NCI-H446 (cell line): ENCODE measurements at regions not wholly inside any gene's neighbourhood (a gene's known extent, or its start where the extent isn't known, plus 50 kb on each side); places are given as distances from the start of the nearest gene placed in this dataset.

Experiments used
- DNase-seq, 2 experiments: peaks; one replicate each; lab custom pipeline; 2025; lab: John Stamatoyannopoulos, UW

DNA sequence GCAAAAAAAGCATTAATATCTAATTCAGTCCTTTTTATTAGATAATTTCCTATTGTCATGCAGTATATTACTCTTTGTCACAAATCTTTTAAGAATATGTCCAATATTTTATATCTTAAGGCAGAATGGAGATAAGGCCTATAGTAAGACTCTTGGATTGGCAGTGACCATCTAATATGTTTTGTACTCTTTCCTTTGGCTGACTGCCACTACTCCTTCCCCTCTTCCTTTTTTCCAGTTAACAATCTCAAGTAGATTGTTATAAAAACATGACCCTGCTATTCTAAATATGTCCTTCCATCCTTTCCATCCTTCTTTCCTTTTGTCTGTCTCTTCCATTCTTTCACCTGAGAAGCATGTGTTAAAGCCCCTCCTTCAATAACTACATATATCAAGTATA, 92.8 kb upstream of the TMEM168 start:
- DNase-seq = no peak

DNA sequence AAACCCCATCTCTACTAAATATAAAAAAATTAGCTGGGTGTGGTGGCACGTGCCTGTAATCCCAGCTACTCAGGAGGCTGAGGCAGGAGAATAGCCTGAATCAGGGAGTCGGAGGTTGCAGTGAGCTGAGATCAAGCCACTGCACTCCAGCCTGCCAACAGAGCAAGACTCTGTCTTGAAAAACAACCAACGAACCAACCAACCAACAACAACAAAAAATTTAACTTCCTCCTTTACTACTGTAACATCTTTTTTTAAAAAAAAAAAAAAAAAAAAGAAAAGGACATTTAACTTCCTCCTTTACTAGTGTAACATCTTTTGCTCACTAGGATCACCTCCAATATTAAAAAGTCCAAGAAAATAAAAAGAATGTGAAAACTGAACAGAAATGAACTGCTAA, 92.3 kb upstream of the TMEM168 start:
- DNase-seq = no peak

DNA sequence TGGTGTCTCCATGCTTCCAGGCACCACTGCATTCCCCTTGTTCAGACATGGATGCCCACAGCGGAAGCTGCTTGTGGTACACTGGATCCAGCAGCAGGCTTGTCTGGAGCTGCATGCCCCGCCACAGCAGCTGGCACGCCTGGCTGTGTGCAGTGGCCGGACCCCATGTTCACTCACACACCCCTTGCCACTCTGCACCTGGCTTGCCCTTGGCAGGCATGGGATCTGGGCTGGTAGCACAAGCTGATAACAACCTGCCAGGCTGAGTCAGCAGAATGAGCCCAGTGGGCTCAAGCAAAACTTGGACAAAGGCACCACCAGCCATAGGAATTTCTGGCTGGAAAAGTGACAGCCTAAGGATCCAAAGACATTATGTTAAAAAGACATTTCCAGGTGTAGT, 91.8 kb upstream of the TMEM168 start:
- DNase-seq = no peak

DNA sequence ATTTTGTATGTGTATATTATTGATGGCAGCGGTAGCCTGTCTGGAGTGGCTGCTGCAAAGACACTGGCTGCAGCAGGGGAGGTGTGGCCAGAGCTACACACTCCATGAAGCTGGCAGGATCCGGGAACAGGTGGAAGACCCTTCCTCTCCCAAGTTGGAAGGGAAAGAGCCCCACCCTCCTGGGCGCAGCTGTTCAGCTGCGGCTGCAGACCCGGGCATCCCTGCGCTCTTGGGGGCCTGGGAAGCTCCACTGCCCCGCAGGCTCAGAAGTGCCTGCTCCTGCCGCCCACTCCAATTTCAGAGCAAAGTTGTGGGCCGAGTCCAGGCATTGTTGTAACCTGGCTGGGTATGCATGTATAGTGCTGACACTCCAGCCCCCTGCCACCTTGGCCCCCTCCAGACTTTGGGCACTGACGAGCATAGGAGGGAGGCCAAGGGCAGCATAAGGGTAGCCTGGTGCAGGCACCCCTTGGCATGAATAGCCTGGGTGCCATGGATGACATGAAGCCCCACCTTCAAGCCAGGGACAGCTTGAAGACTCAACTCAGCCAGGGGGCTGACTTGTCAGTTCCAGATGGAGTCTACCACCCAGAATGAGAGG, 90.7 kb upstream of the TMEM168 start:
- DNase-seq = no peak

DNA sequence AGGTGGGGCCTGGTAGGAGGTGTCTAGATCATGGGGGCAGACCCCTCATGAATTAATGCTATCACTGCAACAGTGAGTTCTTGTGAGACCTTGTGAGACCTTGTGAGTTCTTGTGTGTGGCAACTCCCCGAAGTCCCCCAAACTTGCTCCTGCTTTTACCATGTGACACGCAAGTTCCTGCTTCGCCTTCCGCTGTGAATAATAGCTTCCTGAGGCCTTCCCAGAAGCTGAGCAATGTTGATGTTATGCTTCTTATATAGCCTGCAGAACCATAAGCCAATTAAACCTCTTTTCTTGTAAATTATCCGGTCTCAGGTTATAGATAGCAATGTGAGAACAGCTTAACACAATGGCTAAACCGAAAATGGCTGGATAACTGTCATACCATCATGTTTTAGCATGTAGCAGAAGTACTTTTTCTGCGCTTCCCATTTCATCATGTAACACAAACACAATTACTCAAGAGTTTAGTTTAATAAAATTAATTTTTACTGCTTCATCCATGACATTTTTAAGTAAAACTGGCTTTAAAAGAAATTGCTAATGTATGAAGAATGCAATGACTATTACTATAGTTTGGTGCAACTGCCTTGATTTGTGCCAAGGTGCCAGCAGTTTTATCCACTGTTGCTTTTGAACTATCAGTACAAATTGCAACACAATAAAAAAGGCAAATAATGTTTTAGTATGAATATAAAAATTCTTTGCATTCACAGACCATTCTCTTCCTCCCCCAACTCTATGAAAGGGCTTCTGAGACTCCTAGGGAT, 87.7 kb upstream of the TMEM168 start:
- DNase-seq = no peak

DNA sequence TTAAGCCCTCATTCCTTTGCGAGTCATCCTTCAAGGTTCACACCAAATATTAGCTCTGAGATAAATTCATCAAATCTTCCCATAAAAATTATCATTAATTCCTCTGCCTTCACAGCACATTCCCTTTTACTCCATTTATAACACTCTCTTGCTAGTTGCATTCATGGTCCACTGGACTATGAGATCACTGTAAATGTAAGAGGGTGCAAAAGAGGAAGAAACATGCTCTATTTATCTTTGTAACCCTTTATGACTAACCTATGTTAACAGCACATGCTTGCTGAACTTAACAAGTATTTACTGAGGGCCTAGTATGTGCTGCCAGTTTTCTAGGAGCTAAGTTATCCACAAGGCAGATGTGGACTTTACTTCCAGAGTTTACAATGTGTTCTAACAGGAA, 86.7 kb upstream of the TMEM168 start:
- DNase-seq = no peak

DNA sequence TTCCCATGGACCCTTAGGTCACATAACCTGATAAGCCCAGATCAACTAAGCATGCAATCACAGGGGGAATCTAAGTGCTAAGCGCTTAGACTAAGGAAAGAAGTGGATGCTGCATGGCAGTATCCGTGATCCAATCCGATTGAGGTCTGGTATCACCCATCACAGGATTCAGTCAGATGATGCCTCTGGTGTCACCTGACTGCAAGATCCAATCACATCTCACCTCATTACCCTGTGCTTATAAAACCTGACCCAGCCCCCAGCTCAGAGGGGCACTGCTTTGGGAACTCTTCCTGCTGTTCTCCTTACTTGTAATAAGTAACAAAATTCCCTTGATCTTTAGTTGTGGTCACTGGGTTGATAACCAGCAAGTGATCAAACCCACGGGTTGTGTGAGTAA, 84.7 kb upstream of the TMEM168 start:
- DNase-seq = no peak

DNA sequence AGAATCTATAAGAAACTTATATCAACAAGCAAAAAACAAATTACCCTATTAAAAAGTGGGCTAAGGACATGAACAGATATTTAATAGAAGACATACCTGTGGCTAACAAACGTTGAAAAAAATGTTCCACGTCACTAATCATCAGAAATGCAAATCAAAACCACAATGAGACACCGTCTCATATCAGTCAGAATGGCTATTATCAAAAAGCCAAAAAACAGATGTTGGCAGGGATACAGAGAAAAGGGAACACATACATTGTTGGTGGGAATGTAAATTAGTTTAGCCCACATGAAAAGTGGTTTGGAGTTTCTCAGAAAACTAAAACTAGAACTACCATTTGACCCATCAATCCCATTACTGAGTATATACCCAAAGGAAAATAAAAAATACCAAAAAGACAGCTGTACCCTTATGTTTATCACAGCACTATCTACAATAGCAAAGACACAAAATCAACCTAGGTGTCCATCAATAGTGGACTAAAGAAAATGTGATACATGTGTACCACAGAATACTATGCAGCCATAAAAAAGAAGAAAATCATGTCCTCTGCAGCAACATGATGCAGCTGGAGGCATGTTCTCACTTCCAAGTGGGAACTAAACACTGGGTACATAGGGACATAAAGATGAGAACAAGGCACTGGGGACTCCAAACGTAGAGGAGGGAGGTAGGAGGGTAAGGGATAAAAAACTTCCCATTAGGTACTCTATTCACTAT, 83.8 kb upstream of the TMEM168 start:
- no peak for DNase-seq

DNA sequence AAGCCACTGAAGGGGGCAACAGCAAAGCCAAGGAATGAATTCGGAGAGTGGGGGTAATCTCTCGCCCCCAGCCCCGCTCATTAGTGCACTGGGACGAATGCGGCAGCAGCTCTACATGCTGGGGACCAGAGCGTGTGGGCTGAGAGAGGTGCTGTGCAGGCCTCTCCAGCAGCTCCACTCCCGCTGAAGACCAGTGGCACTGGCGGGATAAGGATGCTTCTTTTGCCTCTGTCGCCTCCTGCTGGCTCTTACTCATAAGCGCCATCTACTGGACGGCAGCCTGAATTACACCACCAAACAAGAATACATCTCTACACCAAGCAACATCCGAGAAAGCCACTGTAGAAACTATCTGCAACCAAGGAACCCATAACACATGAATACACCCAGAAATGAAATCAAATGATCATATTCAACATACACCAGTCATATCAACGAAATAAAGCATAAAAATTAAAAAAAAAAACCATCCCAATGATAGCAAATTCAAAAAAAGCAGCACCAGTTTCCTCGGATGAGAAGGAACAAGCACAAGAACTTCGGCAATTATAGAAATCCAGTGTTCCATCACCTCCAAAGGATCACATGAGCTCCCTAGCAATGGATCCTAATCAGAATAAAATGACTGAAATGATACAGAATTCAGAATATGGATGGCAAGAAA, 79.0 kb upstream of the TMEM168 start:
- DNase-seq = peak in 1 of 2 experiments; percentile 1

DNA sequence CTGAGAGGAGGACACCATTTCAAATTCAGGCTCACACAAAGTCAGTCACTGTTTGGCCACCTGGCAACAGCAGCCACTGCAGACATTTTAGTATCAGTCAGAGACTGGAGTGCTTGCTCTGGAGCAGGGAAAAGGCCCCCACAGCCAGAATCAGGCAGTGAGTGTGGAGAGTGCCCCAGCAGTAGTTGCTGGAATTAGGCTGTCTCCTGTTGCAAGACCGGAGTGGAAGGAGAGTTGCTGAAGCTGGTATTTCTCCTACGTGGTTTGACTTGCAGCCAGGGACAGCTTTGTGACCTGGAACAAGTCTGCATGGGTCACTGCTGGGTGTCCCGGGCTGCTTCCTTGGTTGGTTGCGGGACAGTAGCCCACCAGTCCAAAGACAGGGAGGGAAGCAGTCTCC, 78.4 kb upstream of the TMEM168 start:
- no peak for DNase-seq

DNA sequence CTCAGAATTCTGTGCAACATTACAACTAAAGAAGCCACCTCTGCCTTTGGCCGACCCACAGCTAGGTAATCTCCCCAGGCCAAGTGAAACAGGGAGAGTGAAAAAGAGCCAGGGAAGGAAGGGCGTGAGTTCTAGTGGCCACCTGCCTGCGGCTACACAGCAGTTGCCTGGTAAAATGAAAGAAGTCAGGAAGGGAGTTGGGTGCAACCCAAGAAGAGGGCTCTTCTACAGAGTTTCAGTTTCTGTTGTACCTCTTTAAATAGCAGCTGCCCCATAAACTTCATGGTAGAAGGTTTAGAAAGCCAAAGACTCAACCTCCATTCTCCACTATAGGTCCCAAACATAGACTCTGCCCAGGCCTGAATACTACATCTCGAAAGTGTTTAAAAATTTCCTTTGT, 76.2 kb upstream of the TMEM168 start:
- no peak for DNase-seq

DNA sequence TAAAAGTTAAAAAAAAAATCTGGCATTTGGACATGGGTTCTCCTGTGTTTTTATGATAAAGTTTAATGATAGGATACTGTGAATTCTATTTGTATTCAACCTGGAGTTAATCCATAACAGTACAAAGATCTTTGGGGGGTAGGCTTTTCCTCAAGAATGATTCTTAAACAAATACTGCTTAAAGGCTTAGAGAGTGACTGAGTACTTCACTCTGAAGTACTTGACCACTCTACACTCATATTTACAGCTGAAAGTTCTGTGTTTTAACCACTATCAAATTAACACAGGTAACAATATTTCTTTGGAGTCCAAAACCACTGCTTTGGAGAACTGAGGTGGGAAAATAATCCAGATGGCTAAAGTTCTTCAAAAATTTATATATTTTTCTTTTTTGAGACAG, 74.2 kb upstream of the TMEM168 start:
- no peak for DNase-seq

DNA sequence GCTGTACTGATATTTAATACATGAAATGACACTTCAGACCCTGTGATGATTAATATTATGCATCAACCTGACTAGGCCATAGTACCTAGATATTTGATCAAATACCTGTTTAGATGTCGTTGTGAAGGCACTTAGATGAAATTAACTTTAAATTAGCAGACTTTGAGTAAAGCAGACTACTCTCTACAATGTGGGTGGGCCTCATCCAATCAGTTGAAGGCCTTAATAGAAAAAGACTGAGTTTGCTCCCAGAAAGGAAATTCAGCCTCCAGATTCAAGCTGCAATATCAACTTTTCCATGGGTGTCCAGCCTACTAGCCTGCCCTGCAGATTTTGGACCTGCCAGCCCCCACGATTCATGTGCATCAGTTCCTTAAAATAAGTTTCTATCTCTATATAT, 68.6 kb upstream of the TMEM168 start:
- DNase-seq = no peak

DNA sequence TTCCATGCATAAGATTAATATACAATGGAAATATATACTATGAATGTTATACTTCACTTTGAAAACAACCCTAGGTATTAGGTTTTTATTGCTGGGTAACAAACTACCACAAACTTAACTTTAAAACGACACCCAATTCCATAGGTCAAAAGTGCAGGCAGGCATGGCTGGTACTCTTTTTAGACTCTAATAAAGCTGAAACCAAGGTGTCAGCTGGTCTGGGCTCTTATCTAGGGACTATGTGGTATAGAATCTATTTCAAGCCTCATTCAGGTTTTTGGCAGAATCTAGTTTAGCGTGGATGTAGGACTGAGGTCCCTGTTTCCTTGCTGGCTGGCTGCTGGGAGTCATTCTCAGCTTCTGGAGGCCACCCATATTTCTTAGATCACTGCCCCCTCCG, 65.0 kb upstream of the TMEM168 start:
- DNase-seq = no peak

DNA sequence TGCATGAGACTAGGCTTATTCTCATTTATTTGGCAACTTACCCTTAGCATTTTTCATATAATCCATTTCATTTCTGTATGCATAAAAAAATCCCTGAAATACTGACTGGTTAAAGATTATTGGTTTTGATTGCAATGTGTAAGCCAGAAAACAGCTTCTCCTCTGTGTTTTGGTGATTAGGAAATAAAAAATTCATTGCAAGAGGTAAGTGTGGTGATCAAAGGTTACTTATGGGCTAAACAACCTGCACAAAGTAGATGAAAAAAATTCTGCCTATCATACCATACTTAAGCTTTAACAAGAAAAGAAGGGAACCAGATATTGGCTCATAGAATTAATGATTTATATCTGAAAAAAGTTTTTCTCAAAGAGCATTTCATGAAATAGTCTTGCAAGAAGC, 64.0 kb upstream of the TMEM168 start:
- no peak for DNase-seq

DNA sequence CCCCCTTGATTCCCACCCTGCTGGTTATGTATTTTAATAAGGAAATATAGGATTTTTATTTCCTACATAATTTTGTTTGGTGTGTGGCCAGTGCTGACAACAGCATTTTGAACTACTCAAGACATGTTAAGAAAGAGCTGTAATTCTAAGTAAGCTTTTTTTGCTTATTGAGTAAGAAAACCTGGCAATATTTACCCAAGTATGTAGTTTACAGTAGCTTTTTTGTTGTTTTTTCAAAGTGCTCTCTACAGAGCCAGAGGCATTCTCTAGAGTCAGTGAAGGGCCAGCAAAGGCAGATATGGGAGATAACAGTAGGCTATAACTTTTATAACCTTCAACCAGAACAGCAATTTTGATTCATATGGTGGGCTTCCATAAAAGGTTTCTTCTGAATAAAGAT, 63.2 kb upstream of the TMEM168 start:
- DNase-seq = no peak

DNA sequence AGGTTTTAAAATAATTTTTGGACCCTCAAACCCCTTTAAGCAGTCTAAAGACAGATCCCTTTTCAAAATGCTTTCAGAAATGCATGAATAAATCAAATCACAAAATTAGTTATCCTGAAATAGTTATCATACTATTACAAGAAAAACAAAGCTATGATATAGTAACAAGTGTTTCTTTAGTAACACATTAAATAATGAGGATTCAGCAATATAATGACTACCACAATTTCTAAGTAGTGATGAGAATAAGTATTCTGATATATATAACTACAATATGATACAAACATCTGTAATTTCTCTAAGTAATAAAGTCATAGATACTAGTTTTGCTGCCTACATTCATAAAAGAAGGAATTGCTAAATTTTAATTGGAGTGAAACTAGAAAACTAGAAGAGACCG, 53.0 kb upstream of the TMEM168 start:
- DNase-seq = no peak
